Karpas-422 (cell line): ENCODE measurements at regions not wholly inside any gene's neighbourhood (a gene's known extent, or its start where the extent isn't known, plus 50 kb on each side); places are given as distances from the start of the nearest gene placed in this dataset.

ENCODE experiments used
- DNase-seq: peaks from one replicate; pipeline ENCODE4 v3.0.0-alpha.2; 2015
- H2AFZ ChIP-seq: fragments of 200-600 bp; sonication (generic); 2 replicates; pipeline ENCODE4 v1.6.1; 2014; ENCODE audit warnings: antibody characterized with exemption, low read length, mixed read lengths
- H3K27ac ChIP-seq: fragments of 200-600 bp; sonication (generic); 2 replicates; pipeline ENCODE4 v1.5.1; 2014; ENCODE audit warnings: mild to moderate bottlenecking, low read length, moderate library complexity
- H3K27me3 ChIP-seq: fragments of 200-600 bp; sonication (generic); 2 replicates; pipeline ENCODE4 v1.6.1; 2014; ENCODE audit warnings: low read length, mixed read lengths
- H3K36me3 ChIP-seq: fragments of 200-600 bp; sonication (generic); 2 replicates; pipeline ENCODE4 v1.6.1; 2014; ENCODE audit warnings: low read length, mixed read lengths; ENCODE audit not compliant: insufficient read depth
- H3K4me1 ChIP-seq: fragments of 200-600 bp; sonication (generic); 2 replicates; pipeline ENCODE4 v1.6.1; 2014; ENCODE audit warnings: mild to moderate bottlenecking, low read length, mixed read lengths
- H3K4me2 ChIP-seq: fragments of 200-600 bp; sonication (generic); 2 replicates; pipeline ENCODE4 v1.6.1; 2014; ENCODE audit warnings: low read length, low read depth, mild to moderate bottlenecking; ENCODE audit not compliant: poor library complexity, severe bottlenecking
- H3K4me3 ChIP-seq: fragments of 200-600 bp; sonication (generic); 2 replicates; pipeline ENCODE4 v1.5.1; 2014; ENCODE audit warnings: mild to moderate bottlenecking, antibody characterized with exemption, low read length, mixed read lengths
- H3K79me2 ChIP-seq: fragments of 200-600 bp; sonication (generic); 2 replicates; pipeline ENCODE4 v1.6.1; 2014; ENCODE audit warnings: mild to moderate bottlenecking, low read length, mixed read lengths
- H3K9ac ChIP-seq: fragments of 200-600 bp; sonication (generic); 2 replicates; pipeline ENCODE4 v1.6.0; 2014; ENCODE audit warnings: low read length
- H3K9me2 ChIP-seq: fragments of 200-600 bp; sonication (generic), shearing (Covaris generic); replicated peaks from 2 replicates; pipeline ENCODE4 v1.6.0; 2014; ENCODE audit warnings: mild to moderate bottlenecking, low read length, moderate library complexity; ENCODE audit not compliant: insufficient read depth
- H3K9me3 ChIP-seq: fragments of 300-700, 200-600 bp; sonication (generic); 2 replicates; pipeline ENCODE4 v1.6.1; 2014; ENCODE audit warnings: low read length, mixed read lengths
- H4K20me1 ChIP-seq: fragments of 200-600 bp; sonication (generic); 2 replicates; pipeline ENCODE4 v1.6.1; 2014; ENCODE audit warnings: mild to moderate bottlenecking, antibody characterized with exemption, low read length, low read depth; ENCODE audit not compliant: insufficient read depth

- no peaks in the 10 kb centered on the region for H3K79me2 ChIP-seq
- H3K9me2 ChIP-seq = no peaks in the 10 kb centered on the region
- H4K20me1 ChIP-seq = no peaks in the 10 kb centered on the region
- peaks cover 9% of the 10 kb centered on the region; the same call in 1 of the 2 replicates for H3K9me3 ChIP-seq
- H2AFZ ChIP-seq = peak overlapping the region; percentile 95
- peaks cover 11% of the 10 kb centered on the region for H3K4me1 ChIP-seq
- peak; percentile 80 for DNase-seq
- no peaks in the 10 kb centered on the region for H3K36me3 ChIP-seq
- peak overlapping the region; percentile 65 for H3K9ac ChIP-seq
- H3K27ac ChIP-seq = peak overlapping the region; percentile 46
- H3K4me2 ChIP-seq = peak overlapping the region; percentile 83
- H3K4me3 ChIP-seq = peak overlapping the region; percentile 74
- no peaks in the 10 kb centered on the region for H3K27me3 ChIP-seq
Observed at GRCh38 chr14:85934123-85934885, 404.4 kb downstream of the FLRT2 start.

DNA sequence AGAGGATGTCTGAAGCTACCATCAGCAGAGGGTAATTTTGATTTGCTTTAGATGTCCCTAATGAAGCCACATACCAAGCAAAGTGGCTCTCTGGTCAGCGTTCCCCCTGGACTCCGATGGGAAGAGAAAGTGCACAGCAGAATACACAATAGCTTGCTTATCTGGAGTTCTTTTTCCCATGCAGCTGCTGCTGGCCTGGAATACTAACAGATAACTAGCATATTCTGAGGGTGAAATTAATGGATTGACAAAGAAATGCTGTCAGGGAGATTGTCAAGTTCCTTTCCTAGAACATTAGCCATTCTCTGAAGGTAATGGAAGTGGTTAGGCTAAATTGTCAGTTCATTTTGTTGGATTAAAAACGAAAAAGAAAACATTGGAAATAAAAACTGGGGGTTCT, 391.3 kb downstream of the FLRT2 start:
- Histone ChIP-seq H2AFZ (no peak overlapping the region), H4K20me1 (no peaks in the 10 kb centered on the region), H3K9me2 (no peaks in the 10 kb centered on the region; the same call in 1 of the 2 replicates), H3K4me2 (no peak overlapping the region), H3K9me3 (no peaks in the 10 kb centered on the region), H3K27ac (no peak overlapping the region), H3K9ac (no peak overlapping the region), H3K27me3 (peaks cover 4% of the 10 kb centered on the region; the same call in 1 of the 2 replicates), H3K4me3 (no peak overlapping the region), H3K79me2 (no peaks in the 10 kb centered on the region), H3K36me3 (no peaks in the 10 kb centered on the region), H3K4me1 (no peaks in the 10 kb centered on the region)
- DNase-seq = no peak

DNA sequence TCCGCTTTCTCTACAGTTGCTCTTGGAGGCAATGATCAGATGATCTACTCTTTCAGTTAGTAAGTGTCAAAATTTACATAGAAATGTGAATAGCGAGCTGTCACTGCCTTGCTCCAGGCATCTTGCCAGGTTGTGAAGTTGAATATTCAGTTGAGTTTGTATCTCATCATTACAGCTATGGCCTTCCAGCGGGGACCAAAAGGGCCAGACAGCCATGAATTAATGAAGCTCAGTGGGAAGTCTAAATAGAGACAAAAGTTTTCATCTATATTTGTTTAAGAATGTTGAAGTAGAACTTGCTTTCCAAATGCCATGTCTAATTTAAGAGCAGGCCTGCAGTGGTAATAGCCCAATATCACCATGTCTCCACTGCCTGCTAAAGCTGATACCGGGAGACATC, 387.8 kb downstream of the FLRT2 start:
- Histone ChIP-seq H3K36me3 (no peaks in the 10 kb centered on the region), H2AFZ (no peak overlapping the region), H3K27ac (no peak overlapping the region), H4K20me1 (no peaks in the 10 kb centered on the region), H3K9me3 (no peaks in the 10 kb centered on the region), H3K79me2 (no peaks in the 10 kb centered on the region), H3K4me3 (no peak overlapping the region), H3K4me1 (no peaks in the 10 kb centered on the region), H3K4me2 (no peak overlapping the region), H3K9me2 (no peaks in the 10 kb centered on the region; the same call in 1 of the 2 replicates), H3K9ac (no peak overlapping the region), H3K27me3 (peaks cover 6% of the 10 kb centered on the region; the same call in 1 of the 2 replicates)
- DNase-seq = no peak

GRCh38 chr14:85915711-85916110, 385.8 kb downstream of the FLRT2 start:
- H2AFZ ChIP-seq = no peak overlapping the region
- no peaks in the 10 kb centered on the region; the same call in 1 of the 2 replicates for H3K9me2 ChIP-seq
- DNase-seq = no peak
- no peaks in the 10 kb centered on the region for H3K36me3 ChIP-seq
- H4K20me1 ChIP-seq = no peaks in the 10 kb centered on the region
- no peak overlapping the region for H3K4me3 ChIP-seq
- H3K9ac ChIP-seq = no peak overlapping the region
- peaks cover 6% of the 10 kb centered on the region; the same call in 1 of the 2 replicates for H3K27me3 ChIP-seq
- no peaks in the 10 kb centered on the region for H3K79me2 ChIP-seq
- peaks cover 2% of the 10 kb centered on the region; the same call in 1 of the 2 replicates for H3K9me3 ChIP-seq
- H3K27ac ChIP-seq = no peak overlapping the region
- H3K4me1 ChIP-seq = no peaks in the 10 kb centered on the region
- no peak overlapping the region for H3K4me2 ChIP-seq

DNA sequence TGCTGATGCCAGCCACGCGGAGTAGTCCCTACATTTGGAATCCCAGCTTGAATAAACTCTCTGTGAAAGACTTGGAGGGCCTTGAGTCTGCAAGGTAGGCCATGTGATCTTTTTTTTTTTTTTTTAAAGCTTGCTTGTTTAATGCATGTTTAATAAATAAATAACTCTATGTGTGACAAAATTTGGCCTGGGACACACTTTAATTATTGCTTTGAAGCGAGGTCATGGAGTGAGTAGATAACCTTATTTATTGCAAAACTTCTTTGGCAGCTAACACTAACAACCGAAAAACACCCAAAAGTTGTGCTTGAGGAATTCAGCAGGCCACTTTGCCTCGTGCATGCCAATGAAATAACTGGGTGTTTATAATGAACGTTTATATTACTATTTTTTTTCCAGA, 382.2 kb downstream of the FLRT2 start:
- H3K9me2 ChIP-seq = no peaks in the 10 kb centered on the region
- H3K4me1 ChIP-seq = no peaks in the 10 kb centered on the region
- no peak for DNase-seq
- H2AFZ ChIP-seq = no peak overlapping the region
- H4K20me1 ChIP-seq = no peaks in the 10 kb centered on the region
- H3K9me3 ChIP-seq = peaks cover 3% of the 10 kb centered on the region; the same call in 1 of the 2 replicates
- no peaks in the 10 kb centered on the region for H3K79me2 ChIP-seq
- H3K9ac ChIP-seq = no peak overlapping the region
- H3K36me3 ChIP-seq = no peaks in the 10 kb centered on the region
- H3K4me2 ChIP-seq = no peak overlapping the region
- H3K27me3 ChIP-seq = 0 out of 2 replicates have a peak, but pooled peaks cover 2% of the 10 kb centered on the region
- no peak overlapping the region for H3K27ac ChIP-seq
- H3K4me3 ChIP-seq = no peak overlapping the region

DNA sequence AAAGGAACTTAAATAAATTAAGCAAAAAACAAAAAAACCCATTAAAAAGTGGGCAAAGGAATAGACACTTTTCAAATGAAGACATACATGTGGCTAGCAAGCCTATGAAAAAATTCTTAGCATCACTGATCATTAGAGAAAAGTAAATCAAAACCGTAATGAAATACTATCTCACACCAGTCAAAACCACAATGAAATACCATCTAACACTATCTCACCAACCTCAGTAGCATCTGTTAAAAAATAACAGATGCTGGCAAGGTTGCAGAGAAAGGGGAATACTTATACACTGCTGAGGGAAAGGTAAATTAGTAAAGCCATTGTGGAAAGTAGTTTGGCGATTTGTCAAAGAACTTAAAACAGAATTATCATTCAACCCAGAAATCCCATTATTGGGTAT, 381.1 kb downstream of the FLRT2 start:
- H3K4me1 ChIP-seq = no peaks in the 10 kb centered on the region
- H2AFZ ChIP-seq = no peak overlapping the region
- H3K36me3 ChIP-seq = no peaks in the 10 kb centered on the region
- no peak overlapping the region for H3K4me2 ChIP-seq
- no peak for DNase-seq
- H3K27ac ChIP-seq = no peak overlapping the region
- H3K9me3 ChIP-seq = peaks cover 3% of the 10 kb centered on the region; the same call in 1 of the 2 replicates
- H3K9ac ChIP-seq = no peak overlapping the region
- H3K9me2 ChIP-seq = no peaks in the 10 kb centered on the region
- no peaks in the 10 kb centered on the region for H3K79me2 ChIP-seq
- H3K27me3 ChIP-seq = 0 out of 2 replicates have a peak, but pooled peaks cover 2% of the 10 kb centered on the region
- no peaks in the 10 kb centered on the region for H4K20me1 ChIP-seq
- no peak overlapping the region for H3K4me3 ChIP-seq

- H3K4me3 ChIP-seq = no peak overlapping the region
- DNase-seq = no peak
Observed at GRCh38 chr14:85909581-85909980, 379.6 kb downstream of the FLRT2 start.

DNA sequence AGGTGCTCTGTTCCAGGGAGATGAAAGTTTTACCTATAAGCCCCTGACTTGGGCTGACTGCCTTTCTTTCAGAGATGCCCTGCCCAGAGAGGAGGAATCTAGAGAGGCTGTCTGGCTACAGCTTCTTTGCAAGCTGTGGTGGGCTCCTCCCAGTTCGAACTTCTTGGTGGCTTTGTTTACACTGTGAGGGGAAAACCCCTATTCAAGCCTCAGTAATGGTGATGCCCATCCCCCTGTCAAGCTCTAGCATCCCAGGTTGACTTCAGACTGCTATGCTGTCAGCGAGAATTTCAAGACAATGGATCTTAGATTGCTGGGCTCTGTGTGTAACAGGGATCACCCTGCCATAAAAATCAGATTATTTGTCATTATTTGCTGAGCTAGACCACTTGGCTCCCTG, 377.6 kb downstream of the FLRT2 start:
- no peaks in the 10 kb centered on the region for H3K9me2 ChIP-seq
- H3K4me2 ChIP-seq = no peak overlapping the region
- no peak overlapping the region for H2AFZ ChIP-seq
- H3K4me3 ChIP-seq = no peak overlapping the region
- H4K20me1 ChIP-seq = no peaks in the 10 kb centered on the region
- H3K79me2 ChIP-seq = no peaks in the 10 kb centered on the region
- H3K9me3 ChIP-seq = peaks cover 3% of the 10 kb centered on the region; the same call in 1 of the 2 replicates
- H3K27me3 ChIP-seq = no peaks in the 10 kb centered on the region
- no peak for DNase-seq
- no peak overlapping the region for H3K27ac ChIP-seq
- H3K4me1 ChIP-seq = no peaks in the 10 kb centered on the region
- H3K9ac ChIP-seq = no peak overlapping the region
- no peaks in the 10 kb centered on the region for H3K36me3 ChIP-seq

More at GRCh38 chr14:85909581-85909980, 379.6 kb downstream of the FLRT2 start:
- H3K4me2 ChIP-seq = no peak overlapping the region
- H4K20me1 ChIP-seq = no peaks in the 10 kb centered on the region
- no peak overlapping the region for H3K9ac ChIP-seq
- no peaks in the 10 kb centered on the region for H3K79me2 ChIP-seq
- peaks cover 3% of the 10 kb centered on the region; the same call in 1 of the 2 replicates for H3K9me3 ChIP-seq
- H3K36me3 ChIP-seq = no peaks in the 10 kb centered on the region
- no peak overlapping the region for H3K27ac ChIP-seq
- H3K9me2 ChIP-seq = no peaks in the 10 kb centered on the region
- H3K4me1 ChIP-seq = no peaks in the 10 kb centered on the region
- 0 out of 2 replicates have a peak, but pooled peaks cover 2% of the 10 kb centered on the region for H3K27me3 ChIP-seq
- H2AFZ ChIP-seq = no peak overlapping the region
